HCT116 (cell line): ENCODE measurements at regions not wholly inside any gene's neighbourhood (a gene's known extent, or its start where the extent isn't known, plus 50 kb on each side); places are given as distances from the start of the nearest gene placed in this dataset.

Experiments
- ATAC-seq: fragments of 200-7000 bp; cut with Tn5 transposase; 2 replicates; pipeline ENCODE4 v1.9.1; 2020; ENCODE audit warnings: mild to moderate bottlenecking, moderate library complexity
- BruUV-seq: library from RNA; stranded (reverse); fragments of 400-500 nt; replicated peaks from 2 replicates; lab custom pipeline; 2021; lab: Mats Ljungman, UMichigan
- CTCF ChIA-PET: fragments of 300-600 bp; sonication (Branson Sonifier 250); formaldehyde crosslinking; loops from one replicate; lab custom pipeline; 2021; ENCODE audit warnings: antibody characterized with exemption; lab: Charles Lee
- POLR2A ChIA-PET: fragments of 300-600, 350-600 bp; sonication (Branson Sonifier 250); formaldehyde crosslinking; loops from one replicate; lab custom pipeline; 2021; ENCODE audit warnings: antibody characterized with exemption; lab: Charles Lee
- RAD21 ChIA-PET, 2 experiments: fragments of 300-600 bp; sonication (Branson Sonifier 250); formaldehyde crosslinking; loops; one replicate each; lab custom pipeline; 2023; ENCODE audit warnings: low total read pairs in 2 of 2; ENCODE audit not compliant: uncharacterized antibody in 2 of 2, unreplicated experiment in 2 of 2, low non-redundant PET in 1 of 2; lab: Charles Lee
- DNase-seq: peaks from one replicate; pipeline ENCODE4 v3.0.0-alpha.2; 2010; ENCODE audit warnings: low read depth, low spot score
- H2AFZ ChIP-seq: fragments of 200-600 bp; shearing (Covaris generic), sonication (generic); 2 replicates; pipeline ENCODE4 v1.6.1; 2017; ENCODE audit warnings: low read depth, mixed run types, mixed read lengths, antibody characterized with exemption, low read length; ENCODE audit not compliant: poor library complexity, severe bottlenecking
- H3K27ac ChIP-seq: 2 replicates; pipeline ENCODE4 v1.5.1; 2012; ENCODE audit warnings: low read depth, low read length
- H3K27me3 ChIP-seq: fragments of 200-600 bp; sonication (generic); 2 replicates; pipeline ENCODE4 v1.6.1; 2016; ENCODE audit warnings: mixed run types, low read length, mixed read lengths; ENCODE audit not compliant: insufficient read depth
- H3K36me3 ChIP-seq, 2 experiments: fragments of 200-500 bp in 1 of 2; fragments of 200-600 bp in 1 of 2; sonication (Bioruptor generic) in 1 of 2; sonication (generic) in 1 of 2; 2 replicates each; pipeline versions ENCODE4 v1.5.1 to v1.6.1; 2014 to 2016; ENCODE audit warnings: low read length in 2 of 2, inconsistent platforms in 1 of 2, mixed read lengths in 1 of 2, mixed run types in 1 of 2; ENCODE audit not compliant: insufficient read depth in 2 of 2, control insufficient read depth in 1 of 2
- H3K4me1 ChIP-seq, 2 experiments: fragments of 200-600 bp in 1 of 2; sonication (generic) in 1 of 2; 2 replicates each; pipeline versions ENCODE4 v1.5.1 to v1.6.1; 2012 to 2017; ENCODE audit warnings: low read length in 2 of 2, inconsistent platforms in 1 of 2, mild to moderate bottlenecking in 1 of 2, mixed read lengths in 1 of 2, mixed run types in 1 of 2, moderate library complexity in 1 of 2; ENCODE audit not compliant: insufficient read depth in 2 of 2, control insufficient read depth in 1 of 2
- H3K4me2 ChIP-seq: fragments of 200-600 bp; sonication (generic); 2 replicates; pipeline ENCODE4 v1.6.1; 2017; ENCODE audit warnings: mixed run types, low read length, mixed read lengths
- H3K4me3 ChIP-seq, 2 experiments: fragments of 200-600 bp in 1 of 2; sonication (generic) in 1 of 2; replicated peaks in 1 of 2; 2 replicates each; pipeline ENCODE4 v1.5.1; 2011 to 2016; ENCODE audit warnings: low read length in 2 of 2, control low read depth in 1 of 2, low read depth in 1 of 2, mild to moderate bottlenecking in 1 of 2, mixed read lengths in 1 of 2, mixed run types in 1 of 2
- H3K79me2 ChIP-seq: fragments of 200-600 bp; sonication (generic); 2 replicates; pipeline ENCODE4 v1.6.1; 2017; ENCODE audit warnings: mild to moderate bottlenecking, mixed run types, low read length, moderate library complexity, mixed read lengths; ENCODE audit not compliant: insufficient read depth
- H3K9ac ChIP-seq: fragments of 200-600 bp; sonication (generic); 2 replicates; pipeline ENCODE4 v1.6.1; 2016; ENCODE audit warnings: low read length, mixed read lengths
- H3K9me2 ChIP-seq: fragments of 200-600 bp; sonication (generic), shearing (Covaris generic); 2 replicates; pipeline ENCODE4 v1.6.1; 2017; ENCODE audit warnings: mixed run types, mild to moderate bottlenecking, moderate library complexity; ENCODE audit not compliant: insufficient read depth
- H3K9me3 ChIP-seq, 2 experiments: fragments of 200-500 bp in 1 of 2; fragments of 200-600 bp in 1 of 2; sonication (Bioruptor generic) in 1 of 2; sonication (generic) in 1 of 2; 2 replicates each; pipeline ENCODE4 v1.6.1; 2014 to 2017; ENCODE audit warnings: low read length in 2 of 2, mixed read lengths in 2 of 2, inconsistent platforms in 1 of 2, low read depth in 1 of 2, mild to moderate bottlenecking in 1 of 2, mixed run types in 1 of 2, moderate library complexity in 1 of 2; ENCODE audit not compliant: control insufficient read depth in 1 of 2, insufficient read depth in 1 of 2
- H4K20me1 ChIP-seq: fragments of 200-600 bp; sonication (generic), shearing (Covaris generic); 2 replicates; pipeline ENCODE4 v1.6.1; 2017; ENCODE audit warnings: mixed run types, mild to moderate bottlenecking, moderate library complexity; ENCODE audit not compliant: insufficient read depth
- EGR1 ChIP-seq: IDR thresholded peaks from 2 replicates; pipeline ENCODE4 v1.6.1; 2012; ENCODE audit warnings: low read depth
- JUND ChIP-seq: IDR thresholded peaks from 2 replicates; pipeline ENCODE4 v1.6.1; 2012
- SIN3A ChIP-seq: IDR thresholded peaks from 2 replicates; pipeline ENCODE4 v1.6.1; 2012; ENCODE audit warnings: low read depth
- ZFX ChIP-seq: fragments of 450-650 bp; IDR thresholded peaks from 2 replicates; pipeline ENCODE4 v1.6.1; 2017
- intact Hi-C: fragments of 100-400 bp; cut with micrococcal nuclease; formaldehyde crosslinking; loops from 2 replicates; pipeline ENCODE4 v1.10.0; 2022
- TF ChIP-seq, protein P1 (sequence below): IDR thresholded peaks from 2 replicates; pipeline ENCODE4 v1.6.1; 2012; ENCODE audit warnings: low read depth
- TF ChIP-seq, protein P2 (sequence below): IDR thresholded peaks from 2 replicates; pipeline ENCODE4 v1.6.1; 2012

DNA sequence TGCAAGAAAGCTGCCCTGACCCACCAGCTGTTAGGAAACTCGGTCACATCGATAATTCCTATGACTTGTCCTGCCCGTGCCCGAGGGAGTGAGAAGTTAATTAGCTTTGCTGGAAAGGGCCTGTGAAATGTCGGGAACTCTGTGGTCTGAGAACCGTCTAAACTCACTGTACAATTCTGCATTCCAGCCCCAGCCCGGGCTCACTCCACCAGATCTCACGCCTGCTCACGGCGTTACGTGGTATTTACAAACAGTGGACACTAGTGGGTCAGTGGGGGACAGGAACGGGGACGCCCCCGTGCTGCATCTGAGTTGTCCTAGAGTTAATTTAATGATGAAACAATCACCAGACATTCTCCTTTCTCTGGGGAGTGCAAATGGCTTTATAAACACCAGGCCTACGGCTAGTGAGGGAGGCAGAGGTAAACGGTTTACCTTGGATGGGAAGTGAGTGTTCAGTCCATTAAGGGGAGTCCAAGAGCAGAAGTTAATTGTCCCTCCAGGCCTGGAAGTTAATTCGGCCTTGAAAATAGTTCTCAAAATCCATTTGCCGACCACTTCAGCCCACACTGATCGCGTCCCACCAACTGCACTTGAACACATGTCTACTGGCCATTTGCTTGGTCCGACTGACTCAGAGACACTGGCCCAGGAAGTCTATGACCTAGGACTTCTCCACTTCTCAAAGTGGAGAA, 93.5 kb upstream of the MED13L start:
- CTCF ChIA-PET: no interaction called here
- H3K27ac ChIP-seq: no peak overlapping the region
- POLR2A ChIA-PET: no interaction called here
- H2AFZ ChIP-seq: no peak overlapping the region
- H3K9ac ChIP-seq: no peak overlapping the region
- DNase-seq (no peak), ATAC-seq (no peak)
- intact Hi-C loops: no loop called here
- TF ChIP-seq, protein P1, sequence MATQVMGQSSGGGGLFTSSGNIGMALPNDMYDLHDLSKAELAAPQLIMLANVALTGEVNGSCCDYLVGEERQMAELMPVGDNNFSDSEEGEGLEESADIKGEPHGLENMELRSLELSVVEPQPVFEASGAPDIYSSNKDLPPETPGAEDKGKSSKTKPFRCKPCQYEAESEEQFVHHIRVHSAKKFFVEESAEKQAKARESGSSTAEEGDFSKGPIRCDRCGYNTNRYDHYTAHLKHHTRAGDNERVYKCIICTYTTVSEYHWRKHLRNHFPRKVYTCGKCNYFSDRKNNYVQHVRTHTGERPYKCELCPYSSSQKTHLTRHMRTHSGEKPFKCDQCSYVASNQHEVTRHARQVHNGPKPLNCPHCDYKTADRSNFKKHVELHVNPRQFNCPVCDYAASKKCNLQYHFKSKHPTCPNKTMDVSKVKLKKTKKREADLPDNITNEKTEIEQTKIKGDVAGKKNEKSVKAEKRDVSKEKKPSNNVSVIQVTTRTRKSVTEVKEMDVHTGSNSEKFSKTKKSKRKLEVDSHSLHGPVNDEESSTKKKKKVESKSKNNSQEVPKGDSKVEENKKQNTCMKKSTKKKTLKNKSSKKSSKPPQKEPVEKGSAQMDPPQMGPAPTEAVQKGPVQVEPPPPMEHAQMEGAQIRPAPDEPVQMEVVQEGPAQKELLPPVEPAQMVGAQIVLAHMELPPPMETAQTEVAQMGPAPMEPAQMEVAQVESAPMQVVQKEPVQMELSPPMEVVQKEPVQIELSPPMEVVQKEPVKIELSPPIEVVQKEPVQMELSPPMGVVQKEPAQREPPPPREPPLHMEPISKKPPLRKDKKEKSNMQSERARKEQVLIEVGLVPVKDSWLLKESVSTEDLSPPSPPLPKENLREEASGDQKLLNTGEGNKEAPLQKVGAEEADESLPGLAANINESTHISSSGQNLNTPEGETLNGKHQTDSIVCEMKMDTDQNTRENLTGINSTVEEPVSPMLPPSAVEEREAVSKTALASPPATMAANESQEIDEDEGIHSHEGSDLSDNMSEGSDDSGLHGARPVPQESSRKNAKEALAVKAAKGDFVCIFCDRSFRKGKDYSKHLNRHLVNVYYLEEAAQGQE: no peak
- TF ChIP-seq, protein P2, sequence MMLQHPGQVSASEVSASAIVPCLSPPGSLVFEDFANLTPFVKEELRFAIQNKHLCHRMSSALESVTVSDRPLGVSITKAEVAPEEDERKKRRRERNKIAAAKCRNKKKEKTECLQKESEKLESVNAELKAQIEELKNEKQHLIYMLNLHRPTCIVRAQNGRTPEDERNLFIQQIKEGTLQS: no peak
- TF ChIP-seq SIN3A: no peak
- TF ChIP-seq EGR1: no peak
- no peak for TF ChIP-seq ZFX
- TF ChIP-seq JUND: no peak
- H3K4me1 ChIP-seq: peaks cover 3 to 5% of the 10 kb centered on the region in 2 experiments; a peak in 3 of 4 replicates
- H3K36me3 ChIP-seq: no peaks in the 10 kb centered on the region
- BruUV-seq: no TSS peak
- RAD21 ChIA-PET: no interaction called here
- no peaks in the 10 kb centered on the region for H4K20me1 ChIP-seq
- H3K79me2 ChIP-seq: no peaks in the 10 kb centered on the region
- no peaks in the 10 kb centered on the region for H3K9me2 ChIP-seq
- no peaks in the 10 kb centered on the region for H3K9me3 ChIP-seq
- no peaks in the 10 kb centered on the region for H3K27me3 ChIP-seq
- no peak overlapping the region for H3K4me3 ChIP-seq
- H3K4me2 ChIP-seq: no peak overlapping the region
